Stimulated activated CD8-positive, alpha-beta memory T cell treated with anti-CD3 and anti-CD28 coated beads, Interleukin-12 subunit alpha, Interleukin-12 subunit beta, amount 100 ng/mL, for 1 hour (primary cell): ENCODE measurements at regions not wholly inside any gene's neighbourhood (a gene's known extent, or its start where the extent isn't known, plus 50 kb on each side); places are given as distances from the start of the nearest gene placed in this dataset.

Source experiments
- DNase-seq: peaks from one replicate; pipeline ENCODE4 v3.0.0-alpha.2; 2020; ENCODE audit warnings: low read depth

DNA sequence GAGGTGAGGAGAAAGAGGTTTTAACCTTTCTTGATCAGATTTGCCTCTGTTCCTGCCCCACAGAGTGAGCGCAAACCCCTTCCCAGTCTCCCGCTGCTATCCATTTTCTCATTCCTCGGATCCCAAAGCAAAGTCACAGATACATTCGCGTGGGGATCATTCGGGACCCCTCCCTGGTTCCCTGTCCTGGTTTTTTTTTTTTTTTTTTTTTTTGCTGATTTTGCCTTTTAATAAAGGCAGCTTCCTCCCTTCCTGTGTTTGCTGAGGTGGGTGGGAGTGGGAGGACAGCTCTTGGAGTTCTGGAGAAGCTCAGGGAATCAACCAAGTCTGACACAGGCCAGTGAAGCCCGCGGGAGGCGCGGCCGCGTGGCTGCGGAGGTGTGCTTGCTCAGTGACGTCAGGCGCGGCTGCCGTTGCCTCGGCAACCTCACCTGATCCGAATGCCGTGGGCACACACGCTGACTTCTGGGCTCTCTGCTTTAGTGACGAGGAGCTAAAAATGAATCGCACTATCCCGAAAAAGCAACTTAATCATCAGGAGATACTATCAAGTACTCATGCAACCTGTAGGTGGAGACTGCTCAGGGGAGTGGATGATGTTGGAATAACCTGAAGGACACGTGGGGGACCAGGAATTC is 106.4 kb downstream of the TBX19 start:
- DNase-seq = peak; percentile 67

DNA sequence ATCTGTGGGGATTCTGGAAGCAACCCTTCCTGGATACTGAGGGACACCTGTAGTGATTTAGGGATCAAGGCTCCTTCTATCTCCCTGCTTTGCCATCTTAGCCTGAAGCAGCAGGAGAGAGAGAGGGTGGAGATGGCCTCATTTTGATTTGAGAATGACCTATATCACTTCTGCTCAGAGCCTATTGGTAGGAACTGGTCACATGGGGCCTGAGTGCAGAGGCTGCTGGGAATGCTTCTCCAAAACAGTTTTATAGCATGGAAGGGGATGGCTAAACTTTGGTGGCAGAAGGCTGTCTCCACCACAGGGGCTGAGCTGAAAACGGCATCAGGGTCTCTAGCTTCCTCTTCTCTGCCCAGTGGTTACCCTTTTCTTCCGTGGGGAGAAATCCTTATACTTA is 105.8 kb downstream of the TBX19 start:
- no peak for DNase-seq

DNA sequence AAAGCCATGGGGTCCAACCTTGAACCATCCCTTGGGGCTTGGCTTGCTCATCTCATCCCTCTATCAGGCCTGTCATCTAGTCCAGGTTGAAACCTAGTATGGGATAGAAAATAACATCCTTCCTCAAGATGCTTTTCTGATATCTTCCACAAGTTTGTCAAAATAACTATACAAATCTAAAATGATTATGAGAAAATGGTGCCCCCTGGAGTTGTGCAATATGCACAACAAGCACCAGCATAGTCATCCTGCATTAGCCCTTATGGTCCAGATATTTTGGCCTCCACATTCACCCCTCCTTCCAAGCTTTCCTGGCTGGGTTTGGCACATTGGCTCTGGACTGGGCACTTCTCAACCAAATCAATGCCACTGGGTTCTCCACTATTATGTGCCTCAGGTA is 101.2 kb downstream of the TBX19 start:
- DNase-seq = no peak

DNA sequence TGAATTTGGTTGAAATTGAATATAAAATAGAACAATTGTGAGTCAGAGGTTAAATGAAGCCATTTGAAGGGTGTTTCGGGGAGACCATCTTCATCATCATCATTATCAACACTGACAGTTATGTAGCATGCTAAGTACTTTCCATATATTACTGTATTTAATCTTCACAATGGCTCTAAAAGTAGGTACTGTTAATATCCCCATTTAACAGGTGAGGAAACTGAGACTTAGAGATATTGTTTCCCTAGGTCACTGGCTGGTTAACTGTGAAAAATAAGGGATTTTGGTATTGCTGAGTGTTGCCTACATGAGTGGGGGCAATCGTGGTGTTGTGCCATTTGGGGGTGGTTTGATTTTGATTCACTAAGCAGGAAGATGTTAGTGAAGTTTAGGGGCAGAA is 100.3 kb downstream of the TBX19 start:
- no peak for DNase-seq

DNA sequence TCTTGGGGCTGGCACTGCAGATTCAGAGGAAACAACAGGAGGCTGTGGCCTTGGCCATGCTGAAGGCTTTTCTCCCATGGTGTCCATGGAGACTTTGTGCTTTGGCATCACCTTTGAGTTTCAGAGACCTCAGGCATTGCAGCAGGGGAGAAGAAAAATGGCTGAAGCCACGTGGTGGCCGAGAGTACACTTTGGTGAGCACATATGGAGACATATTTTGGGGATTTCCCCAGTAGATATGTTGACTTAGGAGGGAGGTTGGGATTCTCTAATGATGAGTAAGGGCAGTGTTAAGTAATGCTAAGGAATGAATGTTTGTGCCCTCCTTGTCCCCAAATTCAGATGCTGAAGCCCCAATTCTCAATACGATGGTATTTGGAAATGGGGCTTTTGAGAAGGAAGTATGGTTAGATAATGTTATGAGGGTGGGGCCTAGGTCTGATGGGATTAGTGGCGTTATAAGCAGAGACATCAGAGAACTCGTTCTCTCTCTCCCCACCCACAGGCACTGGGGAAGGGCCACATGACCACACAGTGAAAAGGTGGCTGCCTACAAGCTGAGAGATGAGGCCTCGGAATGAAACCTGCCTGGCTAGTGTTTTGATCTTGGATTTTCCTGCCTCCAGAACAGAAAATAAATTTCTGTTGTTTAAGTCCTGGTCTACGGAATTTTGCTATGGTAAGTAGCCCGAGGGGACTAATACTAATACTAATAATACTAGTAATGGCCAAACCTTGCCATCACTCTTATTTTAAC is 98.6 kb downstream of the TBX19 start:
- DNase-seq = no peak

DNA sequence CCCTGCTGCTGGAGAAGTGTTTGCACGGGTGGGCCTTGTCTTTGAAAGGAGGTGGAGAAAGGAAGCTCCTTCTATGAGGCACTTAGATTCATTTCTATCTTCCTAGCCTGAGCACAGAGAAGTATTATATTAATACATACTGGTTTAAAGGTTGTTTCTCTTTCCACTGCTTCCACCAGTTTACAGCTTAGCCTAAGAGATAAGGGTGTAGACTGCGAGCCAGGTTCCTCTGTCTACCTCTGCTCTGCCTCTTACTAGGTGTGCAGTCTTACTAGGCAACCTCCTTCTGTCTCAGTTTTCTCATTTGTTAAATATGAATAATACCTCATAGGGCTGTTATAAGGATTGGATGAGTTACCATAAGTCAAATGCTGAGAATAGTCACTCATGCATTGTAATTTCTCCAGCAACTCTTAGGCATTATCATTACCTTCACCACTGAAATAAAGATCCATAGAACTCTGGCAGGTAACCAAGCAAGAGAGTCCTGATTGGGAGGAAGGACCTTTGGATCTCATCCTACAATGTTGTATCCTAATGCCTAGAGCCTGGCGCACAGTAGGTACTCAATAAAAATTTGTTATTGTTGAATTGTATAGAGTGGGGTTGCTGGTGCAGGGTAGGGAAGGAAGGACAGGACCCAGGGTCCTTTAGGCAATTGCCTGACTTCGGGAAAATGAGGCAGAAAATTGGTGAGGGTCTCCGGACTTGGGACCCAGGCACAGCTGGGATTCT is 95.1 kb downstream of the TBX19 start:
- DNase-seq = no peak

DNA sequence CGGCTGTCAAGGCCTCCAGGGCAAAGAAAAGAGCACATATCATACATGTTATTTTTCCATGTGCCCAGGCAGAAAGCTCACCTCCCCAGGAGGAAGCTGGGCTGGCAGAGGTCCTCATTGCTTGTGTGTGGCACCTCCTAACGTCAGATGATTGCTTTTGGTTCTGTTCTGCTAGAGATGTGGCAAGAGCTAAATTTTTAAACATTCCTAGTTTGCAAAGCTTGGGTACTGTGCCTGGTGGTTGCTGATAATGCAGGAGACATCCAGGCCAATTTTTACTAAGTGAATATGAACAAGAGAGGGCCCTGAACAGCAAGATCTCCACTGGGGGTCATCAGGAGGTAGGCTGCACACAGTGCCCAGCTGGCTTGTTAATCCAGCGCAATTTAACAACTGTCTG is 93.9 kb downstream of the TBX19 start:
- DNase-seq = no peak

DNA sequence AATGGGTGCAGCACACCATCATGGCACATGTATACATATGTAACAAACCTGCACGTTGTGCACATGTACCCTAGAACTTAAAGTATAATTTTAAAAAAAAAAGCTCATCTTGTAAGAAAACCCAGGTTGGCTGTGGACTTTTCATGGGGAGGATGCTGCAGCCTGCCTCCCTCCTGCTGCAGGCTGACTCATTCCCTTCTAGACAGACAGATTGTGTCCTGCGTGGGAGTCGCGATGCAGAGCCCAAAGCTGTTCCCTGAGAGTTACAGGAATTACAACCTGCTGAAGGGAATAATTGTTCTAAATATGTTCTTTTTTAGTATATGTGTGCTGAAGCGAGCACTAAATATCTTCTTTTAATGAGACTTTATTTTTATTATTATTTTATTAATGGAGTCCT is 93.2 kb downstream of the TBX19 start:
- DNase-seq = no peak

DNA sequence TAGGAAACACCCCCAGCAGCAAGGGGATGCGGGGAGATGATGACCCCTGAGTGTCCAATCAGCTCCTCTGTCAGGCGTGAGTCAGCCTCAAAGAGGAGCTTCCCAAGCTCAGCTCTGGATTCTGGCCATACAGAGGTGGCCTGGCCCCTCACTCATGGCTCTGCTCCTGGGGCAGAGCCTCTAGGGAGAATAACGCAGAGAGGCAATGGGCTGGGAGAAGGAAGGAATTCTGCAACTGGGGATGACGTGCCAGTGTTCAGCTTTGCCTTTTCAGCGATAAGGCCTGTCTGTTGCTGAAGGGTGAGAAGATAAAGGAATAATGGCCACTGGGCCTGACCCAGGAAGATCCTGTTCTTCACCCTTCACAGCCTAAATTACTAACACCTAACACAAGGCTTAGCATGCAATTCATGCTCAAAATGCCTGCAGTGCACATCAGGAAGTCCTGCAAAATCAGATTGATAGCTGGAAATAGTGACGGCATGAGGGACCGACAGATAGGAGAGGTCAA is 92.2 kb downstream of the TBX19 start:
- DNase-seq = no peak

DNA sequence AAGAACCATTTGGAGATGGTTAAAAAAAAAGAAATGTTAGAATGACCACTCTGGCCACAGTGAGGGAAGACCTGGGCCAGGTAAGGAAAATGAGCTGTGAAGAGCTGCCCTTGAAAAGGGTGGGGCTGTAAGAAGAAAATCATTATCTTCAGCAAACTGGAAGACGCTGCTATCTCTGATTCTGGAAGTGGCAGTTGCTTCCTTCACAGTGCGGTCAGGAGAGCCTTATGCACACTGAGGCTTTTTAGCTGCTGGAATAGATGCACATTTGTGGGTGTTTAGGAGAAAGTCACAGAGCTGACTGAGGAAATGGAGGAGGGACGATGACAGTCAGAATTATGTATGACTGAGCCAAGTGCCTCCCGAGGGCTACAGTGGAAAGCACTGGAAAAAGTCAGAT is 91.6 kb downstream of the TBX19 start:
- DNase-seq = no peak

DNA sequence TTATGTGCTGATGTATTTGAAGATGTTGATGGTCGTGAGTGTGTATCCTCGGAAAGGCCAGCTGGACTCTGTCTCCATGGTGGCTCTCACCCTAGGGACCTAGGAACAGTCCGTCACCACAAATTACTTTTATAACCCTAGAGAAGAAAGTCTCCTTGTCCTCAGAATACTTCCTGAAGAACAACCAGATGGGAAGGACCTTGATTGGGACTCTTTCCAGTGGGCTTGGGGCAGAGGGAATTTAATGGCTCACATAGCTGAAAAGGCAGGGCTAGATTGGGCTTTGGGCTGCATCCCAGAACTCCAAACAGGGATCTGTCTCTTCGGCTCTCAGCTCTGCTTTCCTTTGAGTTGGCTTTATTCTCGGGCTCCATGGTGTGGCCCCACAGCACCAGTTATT is 90.8 kb downstream of the TBX19 start:
- DNase-seq = no peak

DNA sequence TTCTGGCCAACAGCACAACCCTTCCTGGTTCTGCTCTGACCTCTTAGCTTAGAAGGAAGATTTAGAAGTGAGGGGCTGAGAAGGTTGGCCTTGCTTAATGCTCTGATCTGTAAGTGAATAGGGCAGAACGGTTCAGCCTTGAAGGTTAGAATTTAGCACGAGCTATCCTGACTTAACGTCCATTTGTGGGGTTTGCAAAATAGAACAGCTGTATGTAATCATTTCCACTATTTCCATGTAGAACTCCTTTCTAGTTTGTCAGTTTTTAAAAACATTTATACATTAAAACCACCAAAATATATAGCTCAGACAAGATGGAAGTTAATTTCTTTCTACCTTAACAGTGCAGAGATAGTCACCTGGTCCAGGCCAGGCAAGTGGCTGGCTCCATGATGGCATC is 89.9 kb downstream of the TBX19 start:
- no peak for DNase-seq

DNA sequence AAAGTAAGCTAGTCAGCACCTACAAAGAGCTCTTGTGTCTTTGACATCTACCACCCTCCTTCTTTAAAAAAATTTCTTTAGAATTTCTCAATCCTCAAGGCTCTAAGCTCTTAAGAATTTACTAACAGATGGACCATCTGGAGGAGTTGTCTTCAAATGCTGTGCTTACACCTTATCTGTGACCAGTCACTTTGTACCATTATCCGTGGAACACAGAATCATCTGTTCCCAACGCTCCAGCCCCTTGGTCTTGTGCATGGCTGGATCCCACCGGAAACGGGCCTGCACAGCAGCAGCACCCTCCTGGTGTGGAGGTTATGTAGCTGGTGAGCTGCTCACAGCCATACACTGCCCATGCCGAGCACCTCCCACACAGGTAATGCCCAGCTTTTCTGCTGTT is 89.0 kb downstream of the TBX19 start:
- no peak for DNase-seq

DNA sequence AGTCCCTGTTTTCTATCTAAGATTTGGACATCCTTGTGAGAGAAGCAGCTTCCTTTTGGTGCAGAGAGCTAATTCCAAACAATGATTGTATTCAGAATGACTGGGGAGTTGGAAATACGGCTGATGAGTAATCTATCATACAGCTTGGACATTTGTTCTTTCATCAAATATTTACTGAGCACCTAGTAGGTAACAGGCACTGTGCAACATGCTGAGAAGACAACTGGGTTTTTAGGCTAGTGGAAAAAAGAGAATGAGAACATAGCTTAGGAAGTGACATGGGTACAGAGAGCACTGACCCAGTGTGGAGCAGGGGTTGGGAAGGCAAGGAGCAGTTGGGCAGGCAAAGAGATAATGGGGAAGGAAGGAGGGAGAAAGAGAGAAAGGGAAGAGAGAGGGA is 87.5 kb downstream of the TBX19 start:
- no peak for DNase-seq

DNA sequence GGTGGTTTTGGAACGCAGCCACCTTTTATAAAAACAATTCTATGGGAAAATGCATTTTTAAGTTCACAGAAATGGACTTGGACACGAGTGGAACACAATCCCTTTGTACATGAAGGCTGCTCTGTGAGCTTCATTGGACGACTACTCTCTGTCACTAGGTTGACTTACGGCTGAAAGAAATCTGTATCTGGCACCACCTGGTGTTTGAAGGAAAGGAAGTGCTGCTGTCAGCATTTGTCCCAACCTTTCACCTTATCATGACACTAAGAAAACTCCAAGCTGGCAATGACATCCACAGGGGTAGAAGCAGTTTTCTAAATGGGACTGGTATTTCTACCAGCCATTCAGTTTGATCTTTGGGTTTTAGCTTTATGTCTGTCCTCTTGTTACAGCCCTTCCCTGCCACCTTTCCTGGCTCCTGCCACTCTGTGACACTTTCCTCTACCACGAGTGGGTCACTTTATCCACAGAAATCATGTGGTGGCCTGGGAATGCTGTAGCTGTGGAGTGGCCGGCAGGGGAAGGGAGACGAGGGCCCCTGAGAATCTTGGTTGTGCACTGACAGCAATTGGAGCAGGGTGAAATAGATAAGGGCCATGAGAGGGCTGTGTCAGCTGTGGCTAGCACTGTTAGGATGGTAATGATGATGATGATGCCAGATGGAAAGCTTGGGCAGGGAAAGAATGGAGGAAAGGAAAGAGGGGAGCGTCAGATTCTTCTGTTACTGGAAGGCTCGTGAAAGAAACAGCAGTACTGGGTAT is 85.2 kb downstream of the TBX19 start:
- DNase-seq = no peak
